H1 (cell line): ENCODE measurements at regions not wholly inside any gene's neighbourhood (a gene's known extent, or its start where the extent isn't known, plus 50 kb on each side); places are given as distances from the start of the nearest gene placed in this dataset.

Source experiments
- CTCF ChIA-PET: fragments of 300-600 bp; sonication (Branson Sonifier 250); formaldehyde crosslinking; loops from one replicate; lab custom pipeline; 2021; ENCODE audit not compliant: partially characterized antibody; lab: Charles Lee
- POLR2A ChIA-PET: fragments of 300-600 bp; sonication (Branson Sonifier 250); formaldehyde crosslinking; loops from one replicate; lab custom pipeline; 2021; ENCODE audit warnings: inconsistent platforms; ENCODE audit not compliant: partially characterized antibody; lab: Charles Lee
- DNase-seq, 2 experiments: peaks; one replicate each; pipeline versions ENCODE4 v3.0.0 to v3.0.0-alpha.2; 2010 to 2022; ENCODE audit warnings: low spot score in 2 of 2, low read depth in 1 of 2, mixed read lengths in 1 of 2
- FAIRE-seq: peaks from 2 replicates; lab custom pipeline; 2011; peaks lifted over from hg19 to GRCh38; lab: Jason Lieb, UNC
- H2AFZ ChIP-seq: 2 replicates; pipeline ENCODE4 v1.8.1; 2012; ENCODE audit warnings: low read length, inconsistent platforms
- H2AK5ac ChIP-seq: 2 replicates; pipeline ENCODE4 v1.6.1; 2013; ENCODE audit warnings: low read depth, low read length
- H2BK120ac ChIP-seq: replicated peaks from 2 replicates; pipeline ENCODE3; 2013; ENCODE audit warnings: low read depth, low read length, inconsistent platforms
- H2BK12ac ChIP-seq: 2 replicates; pipeline ENCODE4 v1.6.1; 2013; ENCODE audit warnings: low read depth, low read length
- H2BK15ac ChIP-seq: 2 replicates; pipeline ENCODE4 v1.6.1; 2013; ENCODE audit warnings: low read length
- H2BK20ac ChIP-seq: 2 replicates; pipeline ENCODE4 v1.6.1; 2013; ENCODE audit warnings: low read length
- H2BK5ac ChIP-seq: 2 replicates; pipeline ENCODE4 v1.6.1; 2013; ENCODE audit warnings: low read depth, low read length
- H3K14ac ChIP-seq: 2 replicates; pipeline ENCODE4 v1.6.1; 2013; ENCODE audit warnings: inconsistent platforms; ENCODE audit not compliant: insufficient read length
- H3K18ac ChIP-seq: 2 replicates; pipeline ENCODE4 v1.6.1; 2013; ENCODE audit warnings: low read length; ENCODE audit errors: extremely low read depth
- H3K23ac ChIP-seq: 2 replicates; pipeline ENCODE4 v1.6.1; 2013; ENCODE audit warnings: inconsistent platforms; ENCODE audit not compliant: insufficient read length
- H3K23me2 ChIP-seq: 2 replicates; pipeline ENCODE4 v1.6.1; 2013; ENCODE audit warnings: low read depth, low read length
- H3K27ac ChIP-seq: 2 replicates; pipeline ENCODE4 v1.6.1; 2011; ENCODE audit warnings: low read depth, low read length, inconsistent platforms
- H3K27me3 ChIP-seq, 4 experiments: replicated peaks in 1 of 4; 1 replicate in 1 of 4; 2 replicates in 3 of 4; pipeline versions ENCODE4 v1.6.1 to v1.8.1; 2011 to 2013; ENCODE audit warnings: low read length in 3 of 4, mild to moderate bottlenecking in 3 of 4, inconsistent platforms in 2 of 4, mixed read lengths in 2 of 4, moderate library complexity in 1 of 4; ENCODE audit not compliant: control insufficient read depth in 3 of 4, insufficient read depth in 3 of 4; ENCODE audit errors: extremely low read depth in 1 of 4
- H3K36me3 ChIP-seq, 4 experiments: 2 replicates each; pipeline versions ENCODE4 v1.6.1 to v1.8.1; 2011 to 2013; ENCODE audit warnings: mild to moderate bottlenecking in 4 of 4, low read length in 3 of 4, moderate library complexity in 2 of 4, control low read depth in 1 of 4, inconsistent platforms in 1 of 4; ENCODE audit not compliant: insufficient read depth in 4 of 4, control insufficient read depth in 2 of 4
- H3K4ac ChIP-seq: replicated peaks from 2 replicates; pipeline ENCODE3; 2013; ENCODE audit warnings: low read length, low read depth, mixed read lengths, inconsistent platforms; ENCODE audit not compliant: insufficient read length
- H3K4me1 ChIP-seq, 4 experiments: replicated peaks in 1 of 4; 1 replicate in 1 of 4; 2 replicates in 3 of 4; pipeline versions ENCODE4 v1.6.1 to v1.8.1; 2011 to 2013; ENCODE audit warnings: low read length in 3 of 4, inconsistent platforms in 2 of 4, mixed read lengths in 1 of 4; ENCODE audit not compliant: insufficient read depth in 4 of 4, control insufficient read depth in 3 of 4
- H3K4me2 ChIP-seq, 2 experiments: 2 replicates each; pipeline versions ENCODE4 v1.6.1 to v1.8.1; 2011 to 2013; ENCODE audit warnings: low read depth in 2 of 2, low read length in 2 of 2, control low read depth in 1 of 2, inconsistent platforms in 1 of 2, mild to moderate bottlenecking in 1 of 2; ENCODE audit not compliant: insufficient read depth in 1 of 2
- H3K4me3 ChIP-seq, 4 experiments: fragments of 200-600, 300-600 bp in 1 of 4; sonication (generic), shearing (Covaris generic), sonication (Bioruptor Twin) in 1 of 4; 2 replicates each; pipeline versions ENCODE4 v1.5.1 to v1.8.1; 2011 to 2016; ENCODE audit warnings: low read length in 4 of 4, low read depth in 3 of 4, control low read depth in 2 of 4, inconsistent platforms in 2 of 4, mild to moderate bottlenecking in 2 of 4, mixed read lengths in 1 of 4, moderate library complexity in 1 of 4; ENCODE audit not compliant: insufficient read depth in 2 of 4; ENCODE audit errors: extremely low read depth in 1 of 4
- H3K56ac ChIP-seq: replicated peaks from 2 replicates; pipeline ENCODE3; 2013; ENCODE audit warnings: low read depth, mild to moderate bottlenecking, mixed read lengths, low read length, inconsistent platforms; ENCODE audit not compliant: insufficient read length
- H3K79me1 ChIP-seq: 2 replicates; pipeline ENCODE4 v1.6.1; 2013; ENCODE audit warnings: low read depth, low read length, control low read depth
- H3K79me2 ChIP-seq, 2 experiments: 2 replicates each; pipeline versions ENCODE4 v1.6.1 to v1.8.1; 2012 to 2013; ENCODE audit warnings: low read length in 2 of 2, mild to moderate bottlenecking in 2 of 2, inconsistent platforms in 1 of 2; ENCODE audit not compliant: insufficient read depth in 2 of 2, control insufficient read depth in 1 of 2
- H3K9ac ChIP-seq, 4 experiments: replicated peaks in 1 of 4; 1 replicate in 1 of 4; 2 replicates in 3 of 4; pipeline versions ENCODE4 v1.6.1 to v1.8.1; 2011 to 2013; ENCODE audit warnings: low read depth in 3 of 4, low read length in 3 of 4, control low read depth in 2 of 4, mild to moderate bottlenecking in 2 of 4, moderate library complexity in 2 of 4, inconsistent platforms in 1 of 4; ENCODE audit errors: extremely low read depth in 1 of 4
- H3K9me3 ChIP-seq, 2 experiments: 2 replicates each; pipeline versions ENCODE4 v1.6.1 to v1.8.1; 2012 to 2013; ENCODE audit warnings: mild to moderate bottlenecking in 2 of 2, moderate library complexity in 2 of 2, control low read depth in 1 of 2, inconsistent platforms in 1 of 2, low read depth in 1 of 2, low read length in 1 of 2, mixed read lengths in 1 of 2; ENCODE audit not compliant: insufficient read depth in 2 of 2
- H4K20me1 ChIP-seq, 2 experiments: replicated peaks in 1 of 2; 2 replicates each; pipeline versions ENCODE3 to v1.8.1; 2011 to 2013; ENCODE audit warnings: inconsistent platforms in 2 of 2, low read length in 2 of 2, mild to moderate bottlenecking in 1 of 2; ENCODE audit not compliant: insufficient read depth in 2 of 2, control insufficient read depth in 1 of 2
- H4K5ac ChIP-seq: 2 replicates; pipeline ENCODE4 v1.6.1; 2013; ENCODE audit warnings: low read length, low read depth, mixed read lengths, inconsistent platforms; ENCODE audit not compliant: insufficient read length
- H4K8ac ChIP-seq: 2 replicates; pipeline ENCODE4 v1.8.0; 2013; ENCODE audit warnings: mild to moderate bottlenecking, moderate library complexity, low read length, inconsistent platforms; ENCODE audit not compliant: insufficient read depth; ENCODE audit errors: extremely low read depth
- H4K91ac ChIP-seq: replicated peaks from 2 replicates; pipeline ENCODE3; 2013; ENCODE audit warnings: low read length, mixed read lengths, inconsistent platforms; ENCODE audit not compliant: insufficient read length
- KDM1A ChIP-seq: fragments of 200-600, 300-600 bp; sonication (generic); IDR thresholded peaks from 2 replicates; pipeline ENCODE4 v1.7.1; 2016; ENCODE audit warnings: mild to moderate bottlenecking, low read length, borderline replicate concordance
- ZNF274 ChIP-seq: IDR thresholded peaks from 2 replicates; pipeline ENCODE4 v1.7.0; 2012; ENCODE audit warnings: low read length, borderline replicate concordance; ENCODE audit errors: extremely low read depth
- WGBS, 2 experiments: shearing (Covaris generic) in 1 of 2; methylation state at CpG; one replicate each; pipeline versions ENCODE4 v1.1.6 to v1.1.7; 2013 to 2015; ENCODE audit warnings: low lambda C conversion rate in 2 of 2, mixed read lengths in 2 of 2, inconsistent platforms in 1 of 2, low coverage in 1 of 2, missing lambda C conversion rate in 1 of 2; ENCODE audit not compliant: insufficient replicate concordance in 2 of 2, insufficient coverage in 1 of 2, insufficient read length in 1 of 2; ENCODE audit errors: extremely low coverage in 1 of 2, missing lambda C conversion rate in 1 of 2; 5-methylcytosine and 5-hydroxymethylcytosine counted together

DNA sequence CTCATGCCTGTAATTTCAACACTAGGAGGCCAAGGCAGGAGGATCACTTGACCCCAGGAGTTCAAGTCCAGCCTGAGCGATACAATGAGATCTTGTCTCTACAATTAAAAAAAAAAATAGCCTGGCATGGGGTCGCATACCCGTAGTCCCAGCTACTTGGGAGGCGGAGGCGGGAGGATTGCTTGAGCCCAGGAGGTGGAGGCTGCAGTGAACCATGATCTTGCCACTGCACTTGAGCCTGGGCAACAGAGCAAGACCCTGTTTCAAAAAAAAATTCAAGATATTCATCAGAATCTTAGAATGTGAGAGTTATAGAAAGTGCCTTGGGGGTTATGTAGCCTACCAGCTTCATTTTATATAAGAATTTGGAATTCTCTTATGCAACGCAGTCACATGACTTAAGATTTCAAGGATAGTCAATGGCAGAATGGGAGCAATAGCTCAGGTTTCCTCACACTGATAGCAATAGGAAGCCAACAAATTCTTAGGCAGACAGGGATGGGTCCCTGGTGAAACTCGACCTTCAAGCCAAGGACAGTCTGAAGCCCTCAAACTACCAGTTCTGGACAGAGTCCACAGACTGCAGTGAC, 462.5 kb downstream of the SETD4 start:
- Histone ChIP-seq H2BK15ac (no peak overlapping the region), H3K9me3 (0 out of 4 replicates have a peak, but pooled peaks cover 0 to 3% of the 10 kb centered on the region in 2 experiments)
- TF ChIP-seq KDM1A (peak; percentile 43; the same call in 1 of the 2 replicates), ZNF274 (no peak)
- TF ChIP-seq, all 59 proteins: peak for 1
- CTCF ChIA-PET = interaction anchor here (0.6 kb wide), 1 partner anchor 54 kb away, joined by 3 read pairs; no protein-coding TSS in a partner anchor
- Histone ChIP-seq H3K56ac (no peak overlapping the region), H3K4me2 (no peak overlapping the region), H2AK5ac (no peak overlapping the region; the same call in 1 of the 2 replicates), H3K23ac (no peak overlapping the region), H4K8ac (no peak overlapping the region), H4K20me1 (no peaks in the 10 kb centered on the region), H3K27me3 (no peaks in the 10 kb centered on the region), H3K79me2 (no peaks in the 10 kb centered on the region), H4K91ac (no peak overlapping the region), H3K27ac (no peak overlapping the region), H2BK120ac (no peak overlapping the region), H3K23me2 (no peaks in the 10 kb centered on the region), H2AFZ (no peak overlapping the region), H3K18ac (no peak overlapping the region), H2BK20ac (peak overlapping the region; percentile 52; the same call in 1 of the 2 replicates), H3K9ac (no peak overlapping the region), H3K4me1 (peaks cover 0 to 6% (median 0%) of the 10 kb centered on the region in 4 experiments; a peak in 2 of 7 replicates), H3K14ac (no peak overlapping the region), H4K5ac (no peak overlapping the region), H2BK12ac (peak overlapping the region; percentile 55; the same call in 1 of the 2 replicates), H3K79me1 (no peaks in the 10 kb centered on the region), H3K4me3 (no peak overlapping the region), H2BK5ac (no peak overlapping the region), H3K4ac (no peak overlapping the region), H3K36me3 (no peaks in the 10 kb centered on the region)
- WGBS, 2 experiments = 88% methylated on average over 7 of the region's 7 CpGs; no CpG with 5 or more reads in 1 of the 2 experiments
- POLR2A ChIA-PET = no interaction called here
- DNase-seq (no peak), FAIRE-seq (no peak)
